ENCODE measurements at regions not wholly inside any gene's neighbourhood (a gene's known extent, or its start where the extent isn't known, plus 50 kb on each side); places are given as distances from the start of the nearest gene placed in this dataset.

DNA sequence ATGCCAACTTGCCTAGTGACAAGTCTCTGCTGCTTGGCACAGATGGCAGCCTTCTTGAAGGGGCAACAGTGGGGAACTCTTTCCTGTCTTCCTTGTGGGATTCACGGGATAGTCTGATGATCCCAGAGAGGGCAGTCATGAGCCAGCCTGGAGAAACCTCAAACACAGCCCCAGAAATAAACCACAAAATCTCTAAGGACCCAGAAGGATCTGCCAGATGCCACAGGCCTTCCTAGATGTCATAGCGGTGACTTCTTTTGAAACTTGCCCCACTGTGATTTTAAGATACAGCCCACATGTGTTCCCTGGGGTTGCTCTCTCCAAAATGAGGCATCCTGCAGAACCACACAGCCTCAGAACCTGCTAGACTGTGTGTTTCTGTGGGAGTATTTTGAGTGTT is 707.6 kb upstream of the TSPY4 start:
- TF ChIP-seq CTCF (IDR thresholded peaks at IDR 0.05 in 8 of 11, conservative IDR thresholded peaks at IDR 0.05 in 3 of 11) (no peak), POLR2A (IDR thresholded peaks at IDR 0.05) (no peak)

Measured in spleen (tissue), 7 donors.